IMR-90 (cell line): ENCODE measurements at regions not wholly inside any gene's neighbourhood (a gene's known extent, or its start where the extent isn't known, plus 50 kb on each side); places are given as distances from the start of the nearest gene placed in this dataset.

ENCODE experiments used
- MAFK ChIP-seq: IDR thresholded peaks from 2 replicates; pipeline ENCODE4 v1.6.1; 2012; ENCODE audit warnings: low read depth, low read length, improper control_type of control experiment
- POLR2A ChIP-seq: IDR thresholded peaks from 2 replicates; pipeline ENCODE4 v1.6.1; 2012; ENCODE audit warnings: mild to moderate bottlenecking, low read depth, low read length
- RFX5 ChIP-seq: IDR thresholded peaks from 2 replicates; pipeline ENCODE4 v1.8.0; 2012; ENCODE audit warnings: low read depth, mild to moderate bottlenecking, low read length, moderate library complexity
- TF ChIP-seq, protein P1 (sequence below): conservative IDR thresholded peaks from 2 replicates; pipeline ENCODE4 v1.5.1; 2012; ENCODE audit warnings: mild to moderate bottlenecking, low read depth, low read length, improper control_type of control experiment

DNA sequence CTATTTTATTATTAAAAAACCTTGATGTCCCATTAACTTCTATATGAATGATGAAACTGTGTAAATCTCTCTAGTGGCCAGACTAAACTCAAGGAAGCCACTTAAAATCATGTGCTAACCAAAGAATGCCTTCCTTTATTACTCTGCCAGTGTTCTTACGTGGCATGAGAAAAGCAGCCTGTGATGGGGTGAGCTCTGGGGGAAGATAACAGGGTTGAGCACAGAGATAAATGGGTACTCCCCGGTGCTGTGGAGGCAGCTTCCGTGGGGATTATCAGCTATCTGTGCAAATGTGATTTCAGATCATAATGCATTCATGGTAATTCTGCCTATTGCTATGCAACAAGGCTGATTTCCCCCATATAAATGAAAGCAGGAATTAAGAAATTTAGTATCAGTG, 181.3 kb downstream of the CAVIN4 start:
- TF ChIP-seq, protein P1, sequence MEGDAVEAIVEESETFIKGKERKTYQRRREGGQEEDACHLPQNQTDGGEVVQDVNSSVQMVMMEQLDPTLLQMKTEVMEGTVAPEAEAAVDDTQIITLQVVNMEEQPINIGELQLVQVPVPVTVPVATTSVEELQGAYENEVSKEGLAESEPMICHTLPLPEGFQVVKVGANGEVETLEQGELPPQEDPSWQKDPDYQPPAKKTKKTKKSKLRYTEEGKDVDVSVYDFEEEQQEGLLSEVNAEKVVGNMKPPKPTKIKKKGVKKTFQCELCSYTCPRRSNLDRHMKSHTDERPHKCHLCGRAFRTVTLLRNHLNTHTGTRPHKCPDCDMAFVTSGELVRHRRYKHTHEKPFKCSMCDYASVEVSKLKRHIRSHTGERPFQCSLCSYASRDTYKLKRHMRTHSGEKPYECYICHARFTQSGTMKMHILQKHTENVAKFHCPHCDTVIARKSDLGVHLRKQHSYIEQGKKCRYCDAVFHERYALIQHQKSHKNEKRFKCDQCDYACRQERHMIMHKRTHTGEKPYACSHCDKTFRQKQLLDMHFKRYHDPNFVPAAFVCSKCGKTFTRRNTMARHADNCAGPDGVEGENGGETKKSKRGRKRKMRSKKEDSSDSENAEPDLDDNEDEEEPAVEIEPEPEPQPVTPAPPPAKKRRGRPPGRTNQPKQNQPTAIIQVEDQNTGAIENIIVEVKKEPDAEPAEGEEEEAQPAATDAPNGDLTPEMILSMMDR, result no peak
- no peak for TF ChIP-seq POLR2A
- TF ChIP-seq MAFK, result no peak
- TF ChIP-seq RFX5, result no peak
